HCT116 (cell line): ENCODE measurements at regions not wholly inside any gene's neighbourhood (a gene's known extent, or its start where the extent isn't known, plus 50 kb on each side); places are given as distances from the start of the nearest gene placed in this dataset.

Experiments
- CTCF ChIP-seq, 3 experiments: fragments of 200-600 bp in 1 of 3; sonication (generic) in 1 of 3; IDR thresholded peaks in 2 of 3; conservative IDR thresholded peaks in 1 of 3; 2 replicates each; pipeline ENCODE4 v1.5.1; 2012 to 2017; ENCODE audit warnings: low read depth in 2 of 3, low read length in 2 of 3, antibody characterized with exemption in 1 of 3, borderline replicate concordance in 1 of 3, control low read depth in 1 of 3, mild to moderate bottlenecking in 1 of 3, mixed read lengths in 1 of 3, mixed run types in 1 of 3, moderate library complexity in 1 of 3; ENCODE audit not compliant: insufficient read depth in 1 of 3
- EZH2 ChIP-seq: fragments of 200-600 bp; sonication (generic); IDR thresholded peaks from 2 replicates; pipeline ENCODE4 v1.6.1; 2017; ENCODE audit warnings: antibody characterized with exemption, mixed run types
- FOSL1 ChIP-seq: IDR thresholded peaks from 2 replicates; pipeline ENCODE4 v1.6.1; 2012; ENCODE audit warnings: low read depth
- MAX ChIP-seq: IDR thresholded peaks from 2 replicates; pipeline ENCODE4 v1.6.1; 2012
- POLR2A ChIP-seq: IDR thresholded peaks from 2 replicates; pipeline ENCODE4 v1.7.0; 2011; ENCODE audit warnings: borderline replicate concordance; ENCODE audit not compliant: insufficient read depth, insufficient read length; ENCODE audit errors: extremely low read depth
- POLR2AphosphoS5 ChIP-seq: IDR thresholded peaks from 2 replicates; pipeline ENCODE4 v1.6.1; 2011; ENCODE audit warnings: mild to moderate bottlenecking, low read depth, low read length, moderate library complexity
- ZFX ChIP-seq: fragments of 450-650 bp; IDR thresholded peaks from 2 replicates; pipeline ENCODE4 v1.6.1; 2017
- TF ChIP-seq, protein P1 (sequence below): IDR thresholded peaks from 2 replicates; pipeline ENCODE4 v1.6.1; 2012

- no peak for TF ChIP-seq MAX
- no peak for TF ChIP-seq CTCF (IDR thresholded peaks at IDR 0.05 in 2 of 3, conservative IDR thresholded peaks at IDR 0.05 in 1 of 3; ENCODE audit: borderline replicate concordance in 1 of 3, insufficient read depth in 1 of 3, low read depth in 2 of 3, low read length in 2 of 3)
- no peak for TF ChIP-seq FOSL1
- no peak for TF ChIP-seq POLR2A
- TF ChIP-seq, protein P1, sequence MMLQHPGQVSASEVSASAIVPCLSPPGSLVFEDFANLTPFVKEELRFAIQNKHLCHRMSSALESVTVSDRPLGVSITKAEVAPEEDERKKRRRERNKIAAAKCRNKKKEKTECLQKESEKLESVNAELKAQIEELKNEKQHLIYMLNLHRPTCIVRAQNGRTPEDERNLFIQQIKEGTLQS = no peak
- TF ChIP-seq EZH2 = no peak
- TF ChIP-seq POLR2AphosphoS5 = no peak
- TF ChIP-seq ZFX = no peak
Observed at GRCh38 chr6:134735461-134735860, 214.4 kb downstream of the ALDH8A1 start.
